Prostate gland (tissue), 2 donors: ENCODE measurements at regions not wholly inside any gene's neighbourhood (a gene's known extent, or its start where the extent isn't known, plus 50 kb on each side); places are given as distances from the start of the nearest gene placed in this dataset.

Experiments
- POLR2A ChIP-seq: fragments of 450-650 bp; IDR thresholded peaks from one replicate; pipeline ENCODE4 v1.6.1; 2016; ENCODE audit warnings: antibody characterized with exemption, mild to moderate bottlenecking
- TF ChIP-seq, protein P1 (sequence below), 4 experiments: fragments of 200-600 bp in 2 of 4; fragments of 450-650 bp in 2 of 4; sonication (generic) in 2 of 4; IDR thresholded peaks; 1 replicate in 3 of 4; 2 replicates in 1 of 4; pipeline ENCODE4 v1.5.1; 2016 to 2019; ENCODE audit warnings: antibody characterized with exemption in 4 of 4, mild to moderate bottlenecking in 2 of 4, moderate library complexity in 2 of 4

- TF ChIP-seq, protein P1, sequence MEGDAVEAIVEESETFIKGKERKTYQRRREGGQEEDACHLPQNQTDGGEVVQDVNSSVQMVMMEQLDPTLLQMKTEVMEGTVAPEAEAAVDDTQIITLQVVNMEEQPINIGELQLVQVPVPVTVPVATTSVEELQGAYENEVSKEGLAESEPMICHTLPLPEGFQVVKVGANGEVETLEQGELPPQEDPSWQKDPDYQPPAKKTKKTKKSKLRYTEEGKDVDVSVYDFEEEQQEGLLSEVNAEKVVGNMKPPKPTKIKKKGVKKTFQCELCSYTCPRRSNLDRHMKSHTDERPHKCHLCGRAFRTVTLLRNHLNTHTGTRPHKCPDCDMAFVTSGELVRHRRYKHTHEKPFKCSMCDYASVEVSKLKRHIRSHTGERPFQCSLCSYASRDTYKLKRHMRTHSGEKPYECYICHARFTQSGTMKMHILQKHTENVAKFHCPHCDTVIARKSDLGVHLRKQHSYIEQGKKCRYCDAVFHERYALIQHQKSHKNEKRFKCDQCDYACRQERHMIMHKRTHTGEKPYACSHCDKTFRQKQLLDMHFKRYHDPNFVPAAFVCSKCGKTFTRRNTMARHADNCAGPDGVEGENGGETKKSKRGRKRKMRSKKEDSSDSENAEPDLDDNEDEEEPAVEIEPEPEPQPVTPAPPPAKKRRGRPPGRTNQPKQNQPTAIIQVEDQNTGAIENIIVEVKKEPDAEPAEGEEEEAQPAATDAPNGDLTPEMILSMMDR (IDR thresholded peaks at IDR 0.05): no peak
- TF ChIP-seq POLR2A: no peak
These were observed 186.0 kb upstream of the CNTN5 start for GRCh38 chr11:98834776-98835175.
